GM18498 (cell line): ENCODE measurements at regions not wholly inside any gene's neighbourhood (a gene's known extent, or its start where the extent isn't known, plus 50 kb on each side); places are given as distances from the start of the nearest gene placed in this dataset.

Experiments used
- ATAC-seq: cut with Tn5 transposase; IDR thresholded peaks from one replicate; pipeline ENCODE4 v1.9.1; 2021; ENCODE audit warnings: mild to moderate bottlenecking, moderate library complexity; ENCODE audit not compliant: unreplicated experiment

GRCh38 chr1:61627365-61627764, 97.6 kb downstream of the TM2D1 start:
- no peak for ATAC-seq

- no peak for ATAC-seq
Measured at GRCh38 chr1:61626816-61627215, 98.1 kb downstream of the TM2D1 start.

GRCh38 chr1:61623852-61624251, 101.1 kb downstream of the TM2D1 start:
- ATAC-seq, result no peak

- no peak for ATAC-seq
Measured at GRCh38 chr1:61620536-61620935, 104.4 kb downstream of the TM2D1 start.

DNA sequence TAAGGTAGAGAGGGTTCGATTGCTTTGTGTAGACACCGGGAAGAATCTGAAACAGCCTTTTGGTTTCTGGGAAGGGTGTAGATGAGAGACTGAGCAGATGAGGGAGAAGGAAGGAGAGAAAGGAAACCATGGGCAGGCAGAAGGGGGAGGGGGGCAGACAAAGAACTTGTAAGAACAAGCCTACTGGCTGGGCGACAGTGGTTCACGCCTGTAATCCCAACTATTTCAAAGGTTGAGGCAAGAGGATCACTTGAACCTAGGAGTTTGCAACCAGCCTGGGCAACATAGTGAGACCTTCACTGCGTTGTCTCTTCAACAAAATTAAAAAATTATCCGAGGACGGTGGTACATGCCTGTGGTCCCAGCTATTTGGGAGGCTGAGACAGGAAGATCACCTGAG, 106.2 kb downstream of the TM2D1 start:
- ATAC-seq, result no peak

GRCh38 chr1:61618193-61618592, 106.7 kb downstream of the TM2D1 start:
- ATAC-seq, result no peak

- no peak for ATAC-seq
Measured at GRCh38 chr1:61616830-61617229, 108.1 kb downstream of the TM2D1 start.

DNA sequence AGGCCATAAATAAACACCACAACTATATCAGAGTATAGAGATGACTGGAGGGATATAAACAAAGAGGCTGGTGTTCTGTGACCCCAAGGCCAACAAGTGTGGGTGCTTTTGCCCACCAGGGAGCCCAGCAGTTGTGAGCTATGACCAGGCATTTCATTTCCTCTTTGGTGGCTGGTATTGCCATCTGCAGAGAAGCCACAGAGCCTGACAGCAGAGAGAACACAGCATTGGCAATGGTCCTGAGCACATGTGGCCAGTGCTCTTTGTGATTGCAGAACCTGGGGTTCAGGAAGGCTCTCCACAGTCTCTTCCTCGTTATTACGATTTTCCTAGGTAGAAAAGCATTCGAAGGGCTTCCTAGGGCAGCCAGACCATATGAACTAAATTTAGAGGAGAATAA, 112.3 kb downstream of the TM2D1 start:
- ATAC-seq, result no peak

DNA sequence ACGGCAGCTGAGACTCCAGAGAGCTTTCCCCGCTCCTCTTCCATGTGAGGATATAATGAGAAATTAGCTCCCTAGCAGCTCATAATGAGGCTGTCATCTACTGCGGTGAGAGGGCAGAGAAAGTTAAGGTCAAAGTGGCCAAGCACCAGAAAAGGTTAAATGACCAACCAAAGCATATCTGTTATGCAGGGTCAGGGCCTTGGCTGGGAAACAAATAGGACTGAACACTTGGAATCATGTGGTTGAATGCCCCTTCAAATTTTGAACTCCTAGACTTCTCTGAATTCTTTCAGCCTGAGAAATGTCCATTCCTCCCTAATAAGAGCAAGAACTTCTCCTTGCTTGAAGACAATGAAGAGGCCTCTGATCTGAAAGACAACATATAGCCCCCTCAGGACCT, 115.9 kb downstream of the TM2D1 start:
- no peak for ATAC-seq

DNA sequence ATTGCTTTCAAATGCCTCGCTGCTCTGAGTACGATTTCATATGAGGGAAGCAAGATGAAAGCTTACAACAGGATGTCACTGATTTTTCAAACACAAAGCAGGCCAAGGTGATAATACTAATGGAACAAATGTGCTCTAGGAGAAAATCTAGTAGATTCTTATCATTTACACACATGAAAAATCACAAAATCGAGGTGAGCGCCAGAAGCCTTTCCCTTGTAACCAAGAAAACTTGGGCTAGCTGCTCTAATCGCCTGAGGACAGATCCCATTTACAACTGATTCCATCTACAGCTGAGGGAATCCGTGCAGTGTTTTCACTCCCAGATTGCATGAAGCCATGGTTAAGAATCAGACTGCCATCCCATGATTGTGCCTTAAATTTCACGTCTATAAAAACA, 117.5 kb downstream of the TM2D1 start:
- ATAC-seq, result no peak

DNA sequence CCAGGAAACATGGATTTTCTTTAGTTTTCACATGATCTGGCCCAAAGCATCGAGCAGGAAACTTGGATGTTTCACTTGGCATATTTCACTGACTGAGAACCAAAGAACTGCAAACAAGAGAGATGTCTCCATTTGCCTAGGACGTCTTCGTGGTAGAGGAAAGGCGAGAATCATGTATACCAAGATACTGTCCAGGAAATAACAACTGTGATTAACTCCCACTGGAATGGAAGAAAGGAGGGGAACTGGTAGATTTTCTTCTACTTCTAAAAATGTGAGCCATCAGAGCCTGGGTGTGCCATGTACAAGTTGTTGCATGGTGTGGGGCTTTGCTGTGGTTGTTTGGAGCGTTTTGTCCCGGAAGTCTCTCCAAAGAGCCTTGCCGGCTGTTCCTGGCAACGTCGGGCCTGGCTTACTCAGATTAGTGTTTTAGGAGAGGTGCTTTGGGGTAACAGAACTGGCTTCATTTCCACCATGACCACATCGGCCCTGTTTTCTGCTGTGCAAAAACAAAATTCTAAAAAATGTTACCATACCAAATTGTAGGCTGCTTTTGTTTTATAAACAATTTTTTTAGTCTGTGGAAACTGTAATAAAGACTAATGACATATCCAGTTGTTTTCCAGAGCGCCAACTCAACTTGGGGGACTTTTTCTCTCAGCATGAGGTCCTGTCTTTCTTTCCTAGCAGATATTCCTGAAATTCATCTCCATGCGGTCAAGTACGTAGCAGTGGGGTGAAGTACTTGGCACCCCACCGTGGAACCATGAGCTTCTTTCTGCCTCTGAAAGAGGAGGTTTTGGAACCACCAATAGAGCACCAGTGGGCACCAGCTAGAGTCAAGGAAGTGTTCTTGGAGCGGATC, 118.3 kb downstream of the TM2D1 start:
- no peak for ATAC-seq

- no peak for ATAC-seq
Measured at GRCh38 chr1:61605607-61606321, 119.2 kb downstream of the TM2D1 start.

DNA sequence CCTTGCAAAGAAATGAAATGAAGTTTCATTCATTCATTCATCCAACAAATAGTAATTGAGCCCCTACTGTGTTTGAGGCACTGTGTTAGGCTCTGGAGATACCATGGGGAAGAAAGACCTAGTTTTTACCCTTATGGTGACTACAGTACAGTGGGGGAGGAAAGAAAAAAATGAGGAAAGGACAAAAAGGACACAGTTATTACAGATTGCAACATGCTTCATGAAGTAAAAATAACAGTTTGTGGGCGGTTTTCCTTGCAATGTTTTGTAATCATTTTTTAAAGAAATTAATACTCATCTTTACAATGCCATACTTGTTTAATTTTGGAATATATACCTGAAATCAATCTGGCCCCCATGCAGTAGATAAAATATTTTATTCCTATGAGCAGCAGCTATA, 120.3 kb downstream of the TM2D1 start:
- ATAC-seq, result no peak

DNA sequence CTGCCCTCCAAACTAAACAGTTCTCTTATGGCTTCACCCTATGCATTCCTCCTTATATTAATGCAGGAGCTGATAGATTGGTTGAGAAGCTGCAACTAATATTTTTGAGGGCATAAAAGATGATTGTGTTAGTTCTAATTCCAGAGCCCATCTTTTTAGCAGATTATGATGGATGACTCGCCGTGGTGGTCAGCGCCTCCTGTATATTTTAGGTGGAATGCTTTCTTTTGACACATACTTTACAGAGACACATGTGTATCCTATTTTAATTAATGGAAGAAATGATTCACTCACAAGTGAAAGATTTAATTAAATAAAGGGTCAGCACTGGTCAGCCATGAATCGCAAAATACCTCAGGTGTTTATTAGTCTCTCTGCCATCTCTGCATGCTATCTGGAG, 120.7 kb downstream of the TM2D1 start:
- no peak for ATAC-seq

- no peak for ATAC-seq
Measured at GRCh38 chr1:61602663-61603062, 122.3 kb downstream of the TM2D1 start.

DNA sequence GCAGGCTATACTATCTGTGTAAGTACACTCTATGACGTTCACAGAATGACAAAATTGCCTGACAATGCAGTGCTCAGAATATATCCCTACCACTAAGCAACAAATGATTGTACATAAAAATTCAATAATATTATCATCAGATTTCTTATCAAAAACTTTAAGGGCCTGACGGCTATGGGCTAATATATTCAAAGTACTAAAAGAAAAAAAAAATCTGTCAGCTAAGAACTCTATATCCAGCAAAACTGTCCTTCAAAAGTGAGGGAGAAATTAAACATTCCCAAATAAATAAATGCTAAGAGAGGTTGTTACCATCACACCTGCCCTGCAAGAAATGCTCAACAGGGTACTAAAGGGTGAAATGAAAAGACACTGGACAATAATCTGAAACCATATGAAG, 127.3 kb downstream of the TM2D1 start:
- ATAC-seq, result no peak

GRCh38 chr1:61593331-61593730, 131.6 kb downstream of the TM2D1 start:
- ATAC-seq, result no peak

DNA sequence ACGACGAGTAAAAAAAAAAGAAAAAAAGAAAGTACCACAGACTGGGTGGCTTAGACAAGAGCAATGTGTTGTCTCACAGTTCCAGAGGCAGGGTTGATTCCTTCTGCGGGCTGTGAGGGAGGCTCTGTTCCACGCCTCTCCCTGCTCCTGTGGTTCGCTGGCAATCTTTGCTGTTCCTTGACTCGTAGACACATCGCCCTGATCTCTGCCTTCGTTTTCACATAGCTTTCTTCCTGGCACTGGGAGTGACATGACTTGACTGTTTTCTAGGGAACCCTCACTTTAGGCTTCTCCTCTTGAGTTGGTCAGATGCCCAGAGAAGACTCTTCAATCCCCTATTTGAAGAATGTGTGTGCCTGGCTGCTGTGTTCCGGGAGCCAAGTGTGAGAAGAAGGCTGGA, 133.6 kb downstream of the TM2D1 start:
- ATAC-seq, result no peak

DNA sequence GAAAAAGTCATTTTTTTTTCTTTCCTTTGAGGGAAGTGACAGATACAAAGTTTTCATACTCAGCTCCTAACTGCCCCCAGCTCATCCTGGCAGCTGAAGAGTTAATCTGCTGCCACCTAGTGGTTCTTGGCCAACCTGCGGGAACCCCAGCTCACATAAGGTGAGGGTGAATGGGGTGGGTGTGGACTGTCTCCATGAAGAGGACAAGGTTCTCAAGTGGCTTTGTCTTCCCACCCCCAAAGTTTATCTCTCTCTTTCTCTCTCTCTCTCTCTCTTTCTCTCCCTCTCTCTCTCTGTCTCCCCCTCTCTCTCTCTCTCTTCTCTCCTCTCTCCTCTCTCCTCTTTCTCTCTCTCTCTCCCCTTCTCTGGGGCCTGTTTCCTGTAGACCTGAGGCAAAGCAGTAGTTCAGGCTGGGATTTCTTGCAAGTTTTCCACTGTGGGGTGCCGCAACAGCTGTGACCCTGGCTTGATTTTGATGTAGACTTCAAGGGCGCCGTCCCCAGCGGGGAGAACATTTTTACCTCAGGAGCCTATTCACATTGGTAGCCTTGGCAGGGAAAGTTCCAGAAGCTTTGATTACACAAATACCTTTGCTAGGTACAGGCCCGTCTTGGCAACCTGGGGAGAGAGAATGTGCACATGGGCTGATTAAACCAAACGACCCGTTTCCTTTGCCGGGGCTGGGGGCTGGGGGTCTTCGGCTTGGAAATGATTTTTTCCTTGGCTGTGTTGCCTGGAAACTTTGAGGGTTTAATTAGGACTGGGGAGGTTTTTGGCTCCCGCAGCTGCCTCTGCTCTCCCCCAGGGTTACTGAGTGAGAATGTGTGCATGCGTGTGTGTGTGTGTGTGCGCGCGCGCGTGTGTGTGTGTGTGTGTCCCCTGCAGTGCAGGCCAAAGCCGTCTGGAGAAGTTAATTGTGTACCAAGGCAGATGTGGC, 135.9 kb downstream of the TM2D1 start:
- peak; percentile 98 for ATAC-seq

- ATAC-seq, result no peak
Measured at GRCh38 chr1:61585714-61586113, 139.2 kb downstream of the TM2D1 start.

DNA sequence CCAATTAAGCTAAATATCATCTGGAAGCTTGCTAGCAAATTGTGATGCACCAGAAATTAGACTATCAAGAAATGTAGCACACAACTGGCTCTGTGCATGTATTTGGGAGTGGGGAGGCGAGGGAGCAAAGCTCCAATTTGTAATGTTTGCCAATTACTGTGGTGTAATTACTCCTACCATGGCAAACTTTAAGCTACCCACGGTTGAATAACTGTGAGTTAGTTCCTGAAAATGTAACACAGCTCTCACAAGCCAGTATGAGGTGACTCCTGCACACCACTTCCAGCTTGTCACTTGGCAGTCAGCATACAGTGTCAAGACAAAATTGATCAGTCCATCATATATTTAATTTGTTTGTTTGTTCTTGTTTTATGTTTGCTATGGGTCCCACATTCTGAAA, 141.2 kb downstream of the TM2D1 start:
- ATAC-seq, result no peak
